K562 (cell line): ENCODE measurements at regions not wholly inside any gene's neighbourhood (a gene's known extent, or its start where the extent isn't known, plus 50 kb on each side); places are given as distances from the start of the nearest gene placed in this dataset.
"Not testable (repeated sequence)": the region's sequence is repeated elsewhere in the genome, so short reads cannot be mapped to it uniquely, and the experiment has no call there.

Experiments
- ATAC-seq: fragments of 200-7000 bp; cut with Tn5 transposase; 3 replicates; pipeline ENCODE4 v1.9.1; 2020; ENCODE audit warnings: moderate library complexity
- BruUV-seq: library from RNA; stranded (reverse); fragments of 400-500 nt; replicated peaks from 2 replicates; lab custom pipeline; 2021; lab: Mats Ljungman, UMichigan
- CTCF ChIA-PET: fragments of 300-600 bp; formaldehyde crosslinking; extraction: SDS; loops from one replicate; lab custom pipeline; 2021; ENCODE audit warnings: low intra/inter-chr PET ratio; lab: Yijun Ruan, JAX
- POLR2A ChIA-PET: fragments of 300-600, 350-650 bp; sonication (Branson Sonifier 250); formaldehyde crosslinking; extraction: SDS; loops from one replicate; lab custom pipeline; 2021; ENCODE audit warnings: antibody characterized with exemption, inconsistent platforms; lab: Yijun Ruan, JAX
- DNase-seq, 4 experiments: peaks; one replicate each; pipeline versions ENCODE4 v3.0.0 to v3.0.0-alpha.2; 2011 to 2018; ENCODE audit warnings: low spot score in 3 of 4, mixed read lengths in 3 of 4; ENCODE audit errors: extremely low read depth in 1 of 4
- FAIRE-seq: peaks from 2 replicates; lab custom pipeline; 2011; peaks lifted over from hg19 to GRCh38; lab: Jason Lieb, UNC
- H2AFZ ChIP-seq: 2 replicates; pipeline ENCODE4 v1.6.0; 2011; ENCODE audit warnings: low read depth, low read length, control low read depth, inconsistent platforms
- H3K27ac ChIP-seq: fragments of 200-600 bp; 3 replicates; pipeline ENCODE4 v1.8.0; 2011; ENCODE audit warnings: low read depth, mild to moderate bottlenecking, control low read depth, inconsistent platforms, low read length, moderate library complexity, mixed read lengths; ENCODE audit errors: extremely low read depth
- H3K27me3 ChIP-seq, 2 experiments: fragments of 300-600 bp in 1 of 2; 2 replicates in 1 of 2; 3 replicates in 1 of 2; pipeline versions ENCODE4 v1.6.0 to v1.8.0; 2011; ENCODE audit warnings: inconsistent platforms in 2 of 2, low read length in 2 of 2, mild to moderate bottlenecking in 1 of 2, mixed read lengths in 1 of 2, moderate library complexity in 1 of 2; ENCODE audit not compliant: control insufficient read depth in 2 of 2, insufficient read depth in 2 of 2
- H3K36me3 ChIP-seq: fragments of 300-600 bp; 3 replicates; pipeline ENCODE4 v1.8.0; 2011; ENCODE audit warnings: mild to moderate bottlenecking, low read length, inconsistent platforms; ENCODE audit not compliant: control insufficient read depth, insufficient read depth
- H3K4me1 ChIP-seq, 2 experiments: fragments of 200-600 bp in 1 of 2; replicated peaks in 1 of 2; 2 replicates in 1 of 2; 3 replicates in 1 of 2; pipeline versions ENCODE4 v1.5.1 to v1.8.0; 2011; ENCODE audit warnings: inconsistent platforms in 2 of 2, low read length in 2 of 2, mild to moderate bottlenecking in 1 of 2, mixed read lengths in 1 of 2, moderate library complexity in 1 of 2; ENCODE audit not compliant: control insufficient read depth in 2 of 2, insufficient read depth in 2 of 2
- H3K4me2 ChIP-seq: 2 replicates; pipeline ENCODE4 v1.6.1; 2011; ENCODE audit warnings: low read length, control low read depth, inconsistent platforms, mixed read lengths; ENCODE audit not compliant: insufficient read depth
- H3K4me3 ChIP-seq: fragments of 200-600 bp; sonication (generic), shearing (Covaris generic); 2 replicates; pipeline ENCODE4 v1.5.1; 2016; ENCODE audit warnings: control low read depth, inconsistent platforms
- H3K79me2 ChIP-seq: fragments of 200-600 bp; 3 replicates; pipeline ENCODE4 v1.8.0; 2011; ENCODE audit warnings: low read length, inconsistent platforms; ENCODE audit not compliant: control insufficient read depth, insufficient read depth
- H3K9ac ChIP-seq, 2 experiments: 2 replicates each; pipeline versions ENCODE4 v1.6.0 to v1.6.1; 2011; ENCODE audit warnings: low read depth in 2 of 2, low read length in 2 of 2, control low read depth in 1 of 2, inconsistent platforms in 1 of 2, mild to moderate bottlenecking in 1 of 2, mixed read lengths in 1 of 2; ENCODE audit not compliant: insufficient read depth in 1 of 2
- H3K9me1 ChIP-seq: one replicate; pipeline ENCODE4 v1.6.0; 2011; ENCODE audit warnings: inconsistent platforms, mild to moderate bottlenecking, low read length, moderate library complexity; ENCODE audit not compliant: control insufficient read depth, insufficient read depth
- H3K9me3 ChIP-seq: replicated peaks from 2 replicates; pipeline ENCODE4 v1.5.1; 2011; ENCODE audit warnings: low read depth, low read length, inconsistent platforms; ENCODE audit not compliant: control insufficient read depth, insufficient read depth
- H4K20me1 ChIP-seq: replicated peaks from 2 replicates; pipeline ENCODE4 v1.6.1; 2011; ENCODE audit warnings: low read length, inconsistent platforms, mixed read lengths; ENCODE audit not compliant: control insufficient read depth, insufficient read depth
- WGBS: fragments of 100-300 bp; shearing (Covaris generic); methylation state at CpG from one replicate; pipeline ENCODE4 v1.1.6; 2016; ENCODE audit warnings: low coverage, mixed read lengths; ENCODE audit not compliant: insufficient coverage; ENCODE audit errors: missing lambda C conversion rate; 5-methylcytosine and 5-hydroxymethylcytosine counted together
- in situ Hi-C: fragments of 300-500 bp; cut with MboI; formaldehyde crosslinking; loops from 4 replicates; pipeline ENCODE4 v1.15.0; 2018; ENCODE audit warnings: inconsistent platforms, mixed read lengths
- intact Hi-C: fragments of 100-400 bp; cut with micrococcal nuclease; formaldehyde crosslinking; loops from 2 replicates; pipeline ENCODE4 v1.14.2; 2022

- H3K4me2 ChIP-seq, FAIRE-seq, BruUV-seq, CTCF ChIA-PET, H3K36me3 ChIP-seq, H3K4me1 ChIP-seq, H3K4me3 ChIP-seq, H3K9me1 ChIP-seq, H4K20me1 ChIP-seq, in situ Hi-C loops, H3K9me3 ChIP-seq, H3K79me2 ChIP-seq, intact Hi-C loops, POLR2A ChIA-PET, H3K9ac ChIP-seq, ATAC-seq, H3K27ac ChIP-seq, DNase-seq, H3K27me3 ChIP-seq, H2AFZ ChIP-seq: not testable (repeated sequence)
- 0% methylated on average over 10 of the region's 10 CpGs for WGBS
Observed at GRCh38 chr5:152741126-152741525, 336.0 kb upstream of the NMUR2 start.

- H3K9me3 ChIP-seq, H4K20me1 ChIP-seq, H3K4me3 ChIP-seq, DNase-seq, H3K36me3 ChIP-seq, H2AFZ ChIP-seq, intact Hi-C loops, FAIRE-seq, in situ Hi-C loops, H3K4me2 ChIP-seq, CTCF ChIA-PET, ATAC-seq, H3K4me1 ChIP-seq, POLR2A ChIA-PET, H3K9ac ChIP-seq, H3K27me3 ChIP-seq, H3K27ac ChIP-seq, BruUV-seq, H3K9me1 ChIP-seq, H3K79me2 ChIP-seq: not testable (repeated sequence)
- 0% methylated on average over 4 of the region's 6 CpGs for WGBS
Observed at GRCh38 chr5:152787709-152788217, 382.7 kb upstream of the NMUR2 start.
